WTC11 (cell line): ENCODE measurements at regions not wholly inside any gene's neighbourhood (a gene's known extent, or its start where the extent isn't known, plus 50 kb on each side); places are given as distances from the start of the nearest gene placed in this dataset.

Experiments
- ATAC-seq: fragments of 200-7000 bp; cut with Tn5 transposase; 2 replicates; pipeline ENCODE4 v1.10.0; 2021; ENCODE audit warnings: mild to moderate bottlenecking, moderate library complexity
- CTCF ChIA-PET: fragments of 300-600 bp; sonication (Branson Sonifier 250); formaldehyde crosslinking; loops from one replicate; lab custom pipeline; 2021; ENCODE audit warnings: antibody characterized with exemption; lab: Charles Lee
- POLR2A ChIA-PET: fragments of 350-600 bp; sonication (Branson Sonifier 250); formaldehyde crosslinking; loops from one replicate; lab custom pipeline; 2021; ENCODE audit warnings: antibody characterized with exemption; lab: Charles Lee
- DNase-seq: peaks from one replicate; pipeline ENCODE4 v3.0.0; 2021; ENCODE audit warnings: low spot score
- H3K27ac Mint-ChIP-seq: 2 replicates; pipeline ENCODE4 v1.8.0; 2021; ENCODE audit warnings: mixed read lengths
- H3K27me3 Mint-ChIP-seq: 2 replicates; pipeline ENCODE4 v1.8.0; 2021; ENCODE audit warnings: low read depth, mild to moderate bottlenecking, moderate library complexity, mixed read lengths
- H3K36me3 Mint-ChIP-seq: 2 replicates; pipeline ENCODE4 v1.8.0; 2021; ENCODE audit warnings: mixed read lengths
- H3K4me1 Mint-ChIP-seq: 2 replicates; pipeline ENCODE4 v1.8.0; 2022; ENCODE audit warnings: mixed read lengths
- H3K4me3 Mint-ChIP-seq: 2 replicates; pipeline ENCODE4 v1.8.0; 2021; ENCODE audit warnings: mild to moderate bottlenecking, moderate library complexity, mixed read lengths
- H3K9me3 Mint-ChIP-seq: 2 replicates; pipeline ENCODE4 v1.8.0; 2021; ENCODE audit warnings: mixed read lengths
- ATF6 ChIP-seq: sonication (generic); formaldehyde crosslinking; IDR thresholded peaks from 2 replicates; pipeline ENCODE4 v1.8.1; 2023; ENCODE audit warnings: mild to moderate bottlenecking, missing genetic modification reagents
- CTCF ChIP-seq: fragments of 200-600 bp; IDR thresholded peaks from 2 replicates; pipeline ENCODE4 v1.8.0; 2022; ENCODE audit warnings: antibody characterized with exemption
- E2F1 ChIP-seq: sonication (generic); formaldehyde crosslinking; IDR thresholded peaks from 2 replicates; pipeline ENCODE4 v1.8.0; 2022; ENCODE audit warnings: mild to moderate bottlenecking, missing genetic modification reagents
- FOXP4 ChIP-seq: sonication (generic); formaldehyde crosslinking; IDR thresholded peaks from 2 replicates; pipeline ENCODE4 v1.8.0; 2022; ENCODE audit warnings: mild to moderate bottlenecking, missing genetic modification reagents
- GABPB1 ChIP-seq: sonication (generic); formaldehyde crosslinking; IDR thresholded peaks from 2 replicates; pipeline ENCODE4 v1.8.1; 2023; ENCODE audit warnings: mild to moderate bottlenecking, missing genetic modification reagents
- GRHL2 ChIP-seq: fragments of 250-450 bp; sonication (Bioruptor Pico); IDR thresholded peaks from 2 replicates; pipeline ENCODE4 v1.8.0; 2022; ENCODE audit warnings: mild to moderate bottlenecking, moderate library complexity; ENCODE audit not compliant: insufficient replicate concordance, severe bottlenecking
- HMGA2 ChIP-seq: fragments of 250-450 bp; sonication (Bioruptor Pico); IDR thresholded peaks from 2 replicates; pipeline ENCODE4 v1.4.0; 2021; ENCODE audit warnings: mild to moderate bottlenecking, moderate library complexity
- HMGXB4 ChIP-seq: sonication (generic); formaldehyde crosslinking; IDR thresholded peaks from 2 replicates; pipeline ENCODE4 v1.8.1; 2023; ENCODE audit warnings: mild to moderate bottlenecking, moderate library complexity, missing genetic modification reagents
- JAZF1 ChIP-seq: fragments of 250-450 bp; sonication (Bioruptor Pico); IDR thresholded peaks from 2 replicates; pipeline ENCODE4 v1.9.0; 2021; ENCODE audit warnings: moderate library complexity, mild to moderate bottlenecking, inconsistent platforms
- NFE2L1 ChIP-seq: sonication (generic); formaldehyde crosslinking; IDR thresholded peaks from 2 replicates; pipeline ENCODE4 v1.8.1; 2023; ENCODE audit warnings: missing genetic modification reagents
- NFYB ChIP-seq: sonication (generic); formaldehyde crosslinking; conservative IDR thresholded peaks from 2 replicates; pipeline ENCODE4 v1.8.0; 2022; ENCODE audit warnings: low read depth, missing genetic modification reagents
- NR1H2 ChIP-seq: sonication (generic); formaldehyde crosslinking; IDR thresholded peaks from 2 replicates; pipeline ENCODE4 v1.9.0; 2021; ENCODE audit warnings: mild to moderate bottlenecking, moderate library complexity, missing genetic modification reagents
- NR2C2 ChIP-seq: sonication (generic); formaldehyde crosslinking; IDR thresholded peaks from 2 replicates; pipeline ENCODE4 v1.8.0; 2022; ENCODE audit warnings: mild to moderate bottlenecking, missing genetic modification reagents
- STAT6 ChIP-seq: sonication (generic); formaldehyde crosslinking; conservative IDR thresholded peaks from 2 replicates; pipeline ENCODE4 v1.8.1; 2023; ENCODE audit warnings: mild to moderate bottlenecking, low read depth, missing genetic modification reagents, moderate library complexity
- USF1 ChIP-seq: sonication (generic); formaldehyde crosslinking; IDR thresholded peaks from 2 replicates; pipeline ENCODE4 v1.8.0; 2022; ENCODE audit warnings: mild to moderate bottlenecking, missing genetic modification reagents
- ZMAT4 ChIP-seq: fragments of 250-450 bp; sonication (Bioruptor Pico); IDR thresholded peaks from 2 replicates; pipeline ENCODE4 v1.9.0; 2021; ENCODE audit warnings: mild to moderate bottlenecking
- ZNF423 ChIP-seq: fragments of 250-450 bp; sonication (Bioruptor Pico); IDR thresholded peaks from 2 replicates; pipeline ENCODE4 v2.1.2; 2022; ENCODE audit warnings: mild to moderate bottlenecking, moderate library complexity
- ZNF512 ChIP-seq: sonication (generic); formaldehyde crosslinking; IDR thresholded peaks from 2 replicates; pipeline ENCODE4 v1.8.1; 2022; ENCODE audit warnings: missing genetic modification reagents, borderline replicate concordance

GRCh38 chr14:45968037-45968436, 683.5 kb downstream of the RPL10L start:
- Mint-ChIP-seq H3K27ac (no peak overlapping the region), H3K36me3 (no peaks in the 10 kb centered on the region), H3K9me3 (peaks cover 27% of the 10 kb centered on the region), H3K4me1 (no peaks in the 10 kb centered on the region), H3K27me3 (no peaks in the 10 kb centered on the region; the same call in 1 of the 2 replicates), H3K4me3 (no peak overlapping the region)
- DNase-seq (no peak), ATAC-seq (no peak)
- POLR2A ChIA-PET = no interaction called here
- TF ChIP-seq JAZF1 (CRISPR knock-in tag) (no peak), E2F1 (CRISPR knock-in tag) (no peak), NFE2L1 (CRISPR knock-in tag) (no peak), USF1 (CRISPR knock-in tag) (no peak), HMGA2 (CRISPR knock-in tag) (no peak), ZNF423 (no peak), NFYB (CRISPR knock-in tag) (no peak), GABPB1 (CRISPR knock-in tag) (no peak), NR1H2 (CRISPR knock-in tag) (no peak), CTCF (no peak), ZNF512 (CRISPR knock-in tag) (no peak), GRHL2 (CRISPR knock-in tag) (no peak), FOXP4 (CRISPR knock-in tag) (no peak), ZMAT4 (CRISPR knock-in tag) (no peak), NR2C2 (CRISPR knock-in tag) (no peak), STAT6 (CRISPR knock-in tag) (no peak), HMGXB4 (CRISPR knock-in tag) (no peak), ATF6 (CRISPR knock-in tag) (no peak)
- CTCF ChIA-PET = no interaction called here
